ENCODE measurements at regions not wholly inside any gene's neighbourhood (a gene's known extent, or its start where the extent isn't known, plus 50 kb on each side); places are given as distances from the start of the nearest gene placed in this dataset.

DNA sequence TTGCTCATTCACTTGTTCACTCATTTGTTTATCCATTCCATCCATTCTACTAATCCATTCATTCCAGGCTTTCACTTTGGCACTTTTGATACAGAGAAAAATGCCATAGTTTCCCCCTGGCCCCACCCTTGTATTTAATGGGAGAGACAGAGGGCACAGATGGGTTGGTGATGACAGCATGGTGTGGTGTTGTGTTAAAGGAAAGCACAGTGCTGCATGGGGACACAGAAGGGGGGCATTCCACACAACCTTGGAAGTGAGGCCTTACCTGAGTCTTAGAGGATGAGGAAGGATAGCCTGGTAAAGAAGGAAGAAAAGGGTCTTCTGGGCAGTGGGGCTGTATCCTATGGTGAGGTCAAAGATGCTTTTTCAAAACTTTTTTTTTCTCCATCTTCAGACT, 248.5 kb upstream of the C11orf87 start:
- no peak for DNase-seq (ENCODE audit: low spot score)

DNA sequence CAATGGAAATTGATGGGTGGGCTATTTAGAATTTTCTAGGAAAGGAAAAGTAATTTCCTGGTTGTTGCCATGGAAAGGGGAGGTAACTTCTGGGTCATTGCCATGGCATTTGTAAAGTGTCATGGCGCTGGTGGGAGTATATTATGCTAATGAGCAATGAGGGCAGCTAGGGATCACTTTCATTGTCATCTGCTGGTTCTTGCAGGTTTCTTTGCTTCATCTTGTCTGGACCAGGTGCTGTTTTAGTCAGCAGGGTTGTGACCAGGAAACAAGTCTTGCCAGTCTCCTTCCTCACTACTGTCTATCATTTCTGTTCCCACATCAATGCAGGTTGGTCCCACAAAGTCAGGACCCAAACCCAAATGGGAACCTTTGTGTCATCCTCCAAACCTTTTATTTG, 237.6 kb upstream of the C11orf87 start:
- DNase-seq (ENCODE audit: low spot score): no peak

DNA sequence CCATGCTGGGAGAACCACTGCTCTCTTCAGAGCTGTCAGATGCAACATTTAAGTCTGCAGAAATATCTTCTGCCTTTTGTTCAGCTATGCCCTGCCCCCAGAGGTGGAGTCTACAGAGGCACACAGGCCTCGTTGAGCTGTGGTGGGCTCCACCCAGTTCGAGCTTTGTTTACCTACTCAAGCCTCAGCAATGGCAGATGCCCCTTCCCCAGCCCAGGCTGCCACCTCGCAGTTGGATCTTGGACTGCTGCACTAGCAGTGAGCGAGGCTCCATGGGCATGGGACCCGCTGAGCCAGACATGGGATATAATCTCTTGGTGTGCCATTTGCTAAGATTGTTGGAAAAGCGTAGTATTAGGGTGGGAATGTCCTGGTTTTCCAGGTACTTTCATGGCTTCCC, 229.1 kb upstream of the C11orf87 start:
- no peak for DNase-seq (ENCODE audit: low spot score)

DNA sequence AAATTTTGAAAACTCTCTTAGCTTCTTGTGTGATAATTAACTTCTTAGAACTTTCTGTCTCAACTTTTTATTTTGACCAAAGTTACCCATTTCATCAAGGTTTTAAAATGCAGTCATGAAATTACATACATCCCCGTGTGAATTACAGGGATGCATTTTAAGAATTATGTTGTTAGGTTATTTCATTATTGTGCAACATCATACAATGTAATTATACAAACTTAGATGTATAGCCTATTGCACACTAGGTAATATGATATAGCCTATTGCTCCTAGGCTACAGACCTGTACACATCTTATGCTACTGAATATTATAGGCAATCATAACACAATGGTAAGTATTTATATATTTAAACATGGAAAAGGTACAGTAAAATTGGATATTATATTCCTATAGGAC, 228.1 kb upstream of the C11orf87 start:
- no peak for DNase-seq (ENCODE audit: low spot score)

DNA sequence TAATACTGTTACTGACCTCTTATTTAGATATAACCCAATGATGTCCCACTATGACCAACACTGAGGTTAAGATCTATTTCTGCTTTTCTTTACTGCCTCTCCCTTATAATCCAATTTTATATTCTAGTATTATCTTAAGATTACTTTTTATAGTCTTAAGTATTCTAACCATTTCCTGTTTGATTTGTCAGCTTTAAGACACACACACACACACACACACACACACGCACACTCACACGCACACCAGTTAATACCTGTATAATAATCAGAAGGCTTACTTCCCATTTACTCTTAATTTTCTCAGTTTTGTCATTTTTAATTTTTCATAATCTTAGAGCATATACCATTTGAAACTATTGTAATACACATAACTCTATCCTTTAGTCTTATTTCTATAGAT, 226.0 kb upstream of the C11orf87 start:
- no peak for DNase-seq (ENCODE audit: low spot score)

DNA sequence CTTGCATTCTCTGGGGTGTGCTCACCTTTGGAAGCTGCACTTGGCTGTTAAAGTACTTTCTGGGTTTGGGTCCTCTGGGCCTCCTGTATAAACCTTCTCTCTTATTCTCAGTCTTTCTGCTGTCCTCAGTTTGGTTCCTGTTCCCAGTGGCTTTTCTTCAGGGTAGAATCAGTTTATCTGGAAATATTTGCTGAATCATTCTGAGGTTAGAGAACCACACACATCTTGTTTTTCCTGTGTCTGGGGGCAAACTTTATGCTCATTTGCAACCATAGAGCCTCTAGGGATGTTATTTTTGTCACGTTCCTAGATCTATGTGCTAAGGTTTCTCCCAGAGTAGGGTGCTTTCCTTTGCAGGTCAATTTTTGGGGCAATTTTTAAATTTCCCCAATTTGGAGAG, 224.3 kb upstream of the C11orf87 start:
- DNase-seq (ENCODE audit: low spot score): no peak

DNA sequence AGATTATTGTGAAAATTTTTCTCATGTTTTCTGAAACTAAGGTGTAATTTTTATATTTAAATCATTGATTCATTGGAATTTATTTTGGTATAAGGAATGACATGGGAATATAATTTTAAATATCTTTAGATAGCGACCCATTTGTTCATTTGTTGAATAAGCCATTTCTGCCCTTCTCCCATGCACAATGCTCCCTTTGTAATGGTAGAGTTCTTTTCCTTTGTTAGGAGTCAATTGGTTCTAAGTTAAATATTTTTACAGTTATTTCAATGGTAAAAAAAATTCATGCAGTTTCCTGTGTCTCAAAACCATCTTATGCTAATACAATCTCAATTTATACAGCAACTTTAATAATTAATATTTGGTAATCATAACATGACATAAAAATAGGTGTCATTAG, 218.8 kb upstream of the C11orf87 start:
- no peak for DNase-seq (ENCODE audit: low spot score)

DNA sequence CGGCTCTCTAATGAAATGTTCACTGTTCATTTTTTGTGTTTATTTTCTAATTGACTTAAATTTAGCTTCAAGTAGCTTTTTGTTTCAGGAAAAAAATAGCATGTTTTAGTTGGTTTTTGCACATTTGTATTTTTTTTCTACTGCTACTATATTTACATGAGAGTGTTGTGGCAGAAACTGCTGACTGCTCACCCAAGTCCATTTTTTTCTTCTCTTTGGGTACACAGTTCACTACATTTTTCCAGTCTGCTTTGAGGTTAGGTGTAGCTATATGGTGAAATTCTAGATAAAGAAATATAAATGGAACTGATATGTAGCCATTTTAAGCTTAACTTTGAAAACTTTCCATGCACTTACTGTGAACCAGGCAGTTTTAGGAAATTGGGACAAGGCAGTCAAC, 216.7 kb upstream of the C11orf87 start:
- no peak for DNase-seq (ENCODE audit: low spot score)

DNA sequence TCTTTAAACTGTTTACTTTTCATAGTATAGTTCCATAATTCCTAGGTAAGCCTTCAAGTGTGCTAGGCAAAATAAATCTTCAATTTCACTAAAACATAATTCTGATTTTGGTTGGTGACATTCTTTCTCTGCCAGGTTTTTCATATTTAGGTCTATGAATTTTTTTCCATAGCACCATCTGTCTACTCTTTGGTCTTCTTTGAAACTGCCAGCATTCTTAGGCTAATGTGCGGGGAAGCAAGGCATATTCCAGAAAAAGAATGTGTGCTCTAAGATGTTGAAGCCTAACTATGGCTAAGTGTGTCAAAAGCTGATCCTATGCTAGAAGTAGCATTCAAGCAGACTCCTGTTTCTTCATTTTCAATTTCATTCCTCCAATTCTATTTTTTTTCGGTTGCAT, 213.9 kb upstream of the C11orf87 start:
- DNase-seq (ENCODE audit: low spot score): no peak

DNA sequence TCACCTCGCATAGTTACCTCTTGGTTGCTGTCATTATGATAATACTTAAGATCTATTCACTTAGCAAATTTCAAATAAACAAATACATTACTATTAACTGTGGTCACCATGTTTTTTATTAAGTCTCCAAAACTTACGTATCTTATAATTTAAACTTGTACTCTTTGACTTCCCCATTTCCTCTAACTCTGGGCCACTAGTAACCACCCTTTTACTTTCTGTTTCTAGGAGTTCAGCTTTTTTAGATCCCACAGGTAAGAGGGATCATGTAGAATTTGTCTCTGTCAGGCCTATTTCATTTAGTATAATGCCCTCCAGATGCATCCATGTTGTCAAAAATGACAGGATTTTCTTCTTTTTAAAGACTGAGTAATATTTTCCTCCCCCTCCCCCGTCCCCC, 212.4 kb upstream of the C11orf87 start:
- DNase-seq (ENCODE audit: low spot score): no peak

DNA sequence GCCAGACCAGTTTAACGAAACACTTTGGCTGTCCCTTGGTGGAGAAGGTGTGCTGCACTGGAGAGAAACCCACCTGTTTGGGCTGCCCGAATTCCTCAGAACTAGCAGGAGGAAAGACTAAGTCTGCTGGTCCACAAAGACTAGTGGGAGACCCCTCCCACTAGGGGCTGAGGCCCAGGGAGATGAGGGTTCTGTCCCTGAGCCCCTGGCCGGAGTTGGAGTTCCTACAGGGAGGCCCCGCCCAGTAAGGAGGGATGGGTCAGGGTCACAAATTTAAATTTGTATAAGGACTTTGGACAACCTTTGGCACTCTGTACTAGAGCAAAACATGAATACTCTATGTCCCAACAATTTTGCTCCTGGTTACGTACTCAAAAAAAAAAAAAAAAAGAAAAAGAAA, 200.8 kb upstream of the C11orf87 start:
- no peak for DNase-seq (ENCODE audit: low spot score)

DNA sequence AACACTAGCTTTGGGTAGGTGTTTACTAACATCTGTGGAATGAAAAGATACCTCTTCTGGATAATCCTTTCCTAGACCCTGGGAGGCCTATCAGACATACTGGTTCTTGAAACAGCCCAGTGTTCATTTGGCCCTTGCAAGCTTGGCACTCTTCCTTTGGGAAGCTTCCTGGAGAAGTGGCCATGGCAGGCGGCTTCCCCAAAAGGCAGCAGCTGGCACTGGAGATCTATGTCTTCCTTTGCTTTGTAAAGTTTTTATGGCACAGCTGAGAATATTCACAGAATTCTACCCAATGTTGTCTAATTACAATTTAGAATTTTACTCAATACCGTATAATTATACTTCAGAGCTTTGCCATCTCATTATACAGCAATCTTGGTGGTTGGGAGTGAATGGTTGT, 199.2 kb upstream of the C11orf87 start:
- DNase-seq (ENCODE audit: low spot score): no peak

DNA sequence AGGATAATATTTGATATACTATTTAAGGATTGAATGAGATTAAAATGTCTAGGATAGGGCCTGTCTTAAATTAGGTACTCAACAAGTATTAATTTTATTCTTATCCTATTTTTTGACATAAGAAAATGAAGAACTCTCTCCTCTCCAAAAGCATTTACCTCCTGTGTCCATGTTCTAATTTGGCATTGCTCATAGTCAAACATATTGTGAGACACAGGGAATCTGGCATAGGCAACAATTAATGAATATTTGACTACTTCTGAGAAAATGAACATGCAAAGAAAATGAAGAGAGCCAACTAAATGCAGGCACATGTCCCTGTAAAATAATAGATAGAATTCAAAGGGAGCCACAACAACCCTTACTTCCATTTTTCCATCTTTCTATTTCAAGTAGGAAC, 198.5 kb upstream of the C11orf87 start:
- no peak for DNase-seq (ENCODE audit: low spot score)

DNA sequence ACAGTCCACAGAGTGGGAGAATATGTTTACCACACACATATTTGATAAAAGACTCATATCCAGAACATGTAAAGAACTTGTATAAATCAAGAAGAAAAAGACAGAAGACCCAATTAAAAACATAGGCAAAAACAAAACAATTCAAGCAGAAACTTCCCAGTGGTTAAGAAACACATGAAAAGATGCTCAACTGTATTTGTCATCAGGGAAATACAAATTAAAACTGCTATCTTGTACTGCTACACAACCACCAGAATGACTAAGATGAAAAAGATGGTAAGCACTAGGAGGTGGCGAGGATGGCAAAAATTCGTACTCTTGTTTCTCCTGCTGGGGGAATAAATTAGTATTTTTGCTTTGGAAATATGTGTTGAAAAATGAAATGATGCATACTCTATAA, 192.3 kb upstream of the C11orf87 start:
- no peak for DNase-seq (ENCODE audit: low spot score)

DNA sequence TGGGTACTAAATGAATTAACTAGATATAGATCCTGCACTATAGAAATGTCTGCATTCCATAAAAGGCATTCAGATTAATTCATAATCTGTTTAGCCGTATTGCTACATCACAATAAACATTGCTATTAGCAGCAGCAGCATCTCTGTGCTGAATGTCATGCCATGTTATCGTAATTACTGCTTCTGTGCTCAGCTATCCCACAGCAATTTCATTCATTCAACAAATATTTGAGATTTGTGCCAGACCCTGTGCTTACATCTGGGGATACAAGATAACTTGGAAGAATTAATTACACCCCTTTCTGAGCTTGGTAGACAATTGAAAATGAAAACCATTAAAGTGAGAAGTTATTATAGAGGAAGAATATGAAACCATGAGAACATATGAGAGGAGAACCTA, 185.8 kb upstream of the C11orf87 start:
- DNase-seq (ENCODE audit: low spot score): no peak

DNA sequence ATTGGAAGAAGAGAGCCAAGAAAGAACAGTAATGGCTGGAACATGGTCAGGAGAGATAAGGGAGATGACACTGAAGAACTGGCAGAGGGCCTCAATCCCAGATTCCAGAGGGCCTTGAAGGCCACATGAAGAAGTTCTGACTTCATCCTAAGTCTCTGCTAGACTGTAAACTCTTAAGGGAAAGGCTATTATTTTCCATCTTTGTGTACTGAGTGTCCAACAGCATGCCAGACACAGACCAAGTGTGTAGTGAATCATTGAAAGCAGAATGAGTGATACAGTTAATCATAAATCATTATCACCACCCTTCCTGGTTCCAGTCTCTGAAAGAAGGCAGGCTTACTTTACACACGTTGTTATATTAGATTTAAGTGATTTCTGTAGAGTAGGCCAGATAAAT, 185.3 kb upstream of the C11orf87 start:
- no peak for DNase-seq (ENCODE audit: low spot score)

DNA sequence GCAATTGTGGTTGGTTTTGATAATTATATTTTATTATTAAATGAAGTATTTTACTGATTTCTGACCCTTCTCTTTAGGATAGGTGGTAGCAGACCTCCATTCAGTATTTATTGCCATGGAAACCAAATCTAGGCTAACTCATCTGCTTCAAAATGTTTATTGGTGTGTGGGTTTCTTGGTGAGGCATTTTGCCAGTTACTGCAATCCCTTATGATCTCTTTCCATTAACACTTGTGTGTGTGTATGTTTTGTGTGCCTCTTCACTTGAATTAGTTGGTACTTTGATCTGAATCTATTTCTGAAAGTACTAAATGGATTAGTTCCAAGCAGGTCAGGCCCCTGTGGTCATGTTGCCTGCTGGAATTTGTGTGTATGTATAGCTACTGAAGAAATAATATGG, 184.4 kb upstream of the C11orf87 start:
- DNase-seq (ENCODE audit: low spot score): no peak

DNA sequence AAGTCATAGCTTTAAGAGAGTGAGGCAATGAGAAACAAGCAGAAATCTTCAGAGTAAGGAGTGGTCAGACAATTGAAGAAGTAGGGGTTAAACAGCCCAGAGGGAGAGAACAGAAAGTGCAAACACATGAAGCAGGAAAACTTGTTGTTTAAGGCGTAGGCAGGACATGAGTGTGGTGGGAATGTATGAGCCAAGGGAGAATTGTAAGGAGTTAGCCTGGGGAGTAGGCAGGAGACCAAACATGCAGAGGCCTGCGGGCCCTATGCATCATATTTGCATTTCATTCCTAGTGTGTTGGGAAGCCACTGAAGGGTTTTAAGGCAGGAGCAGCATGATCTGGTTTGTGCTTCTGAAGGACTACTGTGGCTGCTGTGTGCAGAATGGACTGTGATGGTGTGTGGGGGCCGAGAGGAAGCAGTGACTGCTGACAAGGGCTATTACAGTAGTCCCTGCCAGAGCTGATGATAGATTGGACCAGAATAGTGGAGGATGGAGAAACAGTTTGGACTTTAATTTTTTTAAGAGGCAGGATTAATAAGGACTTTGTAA, 179.9 kb upstream of the C11orf87 start:
- no peak for DNase-seq (ENCODE audit: low spot score)

DNA sequence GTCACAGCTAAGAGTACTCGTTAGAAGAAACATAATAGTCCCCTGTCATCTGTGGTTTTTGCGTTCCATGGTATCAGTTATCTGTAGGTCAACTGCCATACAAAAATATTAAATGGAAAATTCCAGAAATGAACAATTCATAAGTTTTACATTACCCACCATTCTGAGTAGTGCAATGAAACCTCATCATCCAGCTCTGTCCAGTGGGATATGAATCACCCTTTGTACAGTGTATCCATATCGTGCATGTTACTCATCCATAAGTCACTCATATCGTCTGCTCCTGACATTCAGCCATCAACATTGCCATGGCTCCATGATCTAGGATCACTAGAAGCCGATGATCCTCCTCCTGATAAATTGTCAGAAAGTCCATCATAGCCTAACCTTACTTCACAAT, 174.9 kb upstream of the C11orf87 start:
- DNase-seq (ENCODE audit: low spot score): no peak

DNA sequence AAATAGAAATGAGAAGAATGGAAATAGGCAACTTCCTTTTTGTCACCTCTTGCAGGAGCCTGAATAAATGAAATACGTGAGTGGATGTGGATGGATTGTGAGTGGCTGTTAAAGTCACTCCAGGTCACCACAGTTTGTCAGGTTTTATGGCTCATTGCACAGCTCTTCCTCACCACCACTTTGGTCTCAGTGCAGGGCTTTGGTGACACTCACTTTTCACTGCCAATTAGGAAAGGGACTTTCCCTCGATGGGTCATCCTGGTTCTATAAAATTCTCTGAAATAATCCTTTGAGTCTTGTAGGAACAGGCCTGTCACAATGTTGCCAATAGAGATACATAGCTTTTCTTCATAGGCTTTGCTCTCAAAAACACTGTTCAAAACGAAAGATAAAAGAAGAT, 172.4 kb upstream of the C11orf87 start:
- no peak for DNase-seq (ENCODE audit: low spot score)

DNA sequence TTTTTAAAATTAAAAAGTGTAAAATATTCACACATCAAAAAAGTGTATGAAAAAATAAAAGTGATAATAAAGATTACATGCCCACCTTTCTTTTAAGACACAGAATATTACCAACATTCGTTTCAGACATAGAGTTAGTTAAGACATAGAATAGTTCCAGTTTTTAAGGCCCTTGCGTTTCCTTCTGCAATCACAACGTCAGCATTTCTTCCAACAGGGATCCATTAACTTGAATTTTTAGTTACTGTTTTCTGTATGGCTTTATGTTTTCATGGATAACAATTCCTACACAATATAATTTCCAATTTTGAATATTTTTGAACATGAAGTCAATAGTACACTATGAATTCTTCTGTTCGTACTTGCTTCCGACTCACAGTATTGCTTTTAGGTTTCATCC, 170.8 kb upstream of the C11orf87 start:
- DNase-seq (ENCODE audit: low spot score): no peak

DNA sequence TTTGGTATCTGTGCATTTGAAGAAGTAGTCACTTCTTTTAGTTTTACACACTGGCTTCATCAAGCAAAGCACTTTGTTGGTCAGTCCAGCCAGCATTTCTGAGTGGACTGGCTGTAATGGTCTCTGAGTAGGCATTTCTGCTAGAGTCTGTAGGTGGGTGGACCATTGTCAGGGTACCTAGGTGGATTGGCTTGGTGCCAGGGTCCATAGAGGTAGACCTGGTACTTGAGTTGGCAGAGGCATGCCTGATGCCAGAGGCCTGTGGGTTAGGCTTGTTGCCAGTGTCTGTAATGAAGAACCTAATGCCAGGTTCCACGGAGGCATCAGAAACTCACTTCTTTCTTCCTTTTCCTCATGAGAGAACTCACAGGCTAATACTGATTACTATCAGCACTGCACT, 157.9 kb upstream of the C11orf87 start:
- DNase-seq (ENCODE audit: low spot score): no peak

DNA sequence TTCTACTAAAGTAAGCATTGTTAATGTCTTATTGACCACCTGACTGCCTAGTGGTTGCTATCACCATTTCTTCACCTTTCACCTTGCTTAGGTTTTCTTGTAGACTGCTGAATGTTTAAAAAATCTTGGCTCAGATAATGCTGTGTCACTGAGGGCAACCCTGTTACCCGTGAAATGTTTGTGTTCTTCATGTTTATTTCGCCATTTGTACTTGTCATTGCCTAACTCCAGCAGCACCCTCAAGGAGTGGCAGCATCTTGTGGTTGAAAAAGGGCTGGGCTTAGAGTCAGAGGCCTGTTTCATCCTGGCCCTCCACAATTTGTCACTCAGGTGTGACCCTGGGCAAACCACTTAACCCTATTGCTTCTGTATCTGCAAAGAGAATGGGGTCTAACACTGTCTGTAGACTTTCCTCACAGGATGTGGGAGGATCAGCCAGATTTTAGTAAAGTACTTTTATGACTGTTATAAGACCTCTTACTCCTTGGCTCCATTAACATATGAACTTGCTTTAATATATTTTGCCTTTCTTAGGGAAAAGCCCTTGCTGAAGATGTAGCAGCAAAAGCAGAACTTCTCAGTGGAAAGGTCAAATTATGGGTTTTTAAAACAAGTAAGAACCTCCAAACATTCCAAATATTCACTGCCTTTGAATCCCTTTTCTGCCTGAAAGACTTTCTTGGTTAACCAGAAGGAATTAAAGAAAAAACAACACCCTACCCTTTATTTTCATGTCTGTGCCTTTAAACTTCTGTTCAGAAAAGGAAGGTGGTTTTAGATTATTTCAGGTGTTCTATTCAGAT, 154.5 kb upstream of the C11orf87 start:
- no peak for DNase-seq (ENCODE audit: low spot score)

DNA sequence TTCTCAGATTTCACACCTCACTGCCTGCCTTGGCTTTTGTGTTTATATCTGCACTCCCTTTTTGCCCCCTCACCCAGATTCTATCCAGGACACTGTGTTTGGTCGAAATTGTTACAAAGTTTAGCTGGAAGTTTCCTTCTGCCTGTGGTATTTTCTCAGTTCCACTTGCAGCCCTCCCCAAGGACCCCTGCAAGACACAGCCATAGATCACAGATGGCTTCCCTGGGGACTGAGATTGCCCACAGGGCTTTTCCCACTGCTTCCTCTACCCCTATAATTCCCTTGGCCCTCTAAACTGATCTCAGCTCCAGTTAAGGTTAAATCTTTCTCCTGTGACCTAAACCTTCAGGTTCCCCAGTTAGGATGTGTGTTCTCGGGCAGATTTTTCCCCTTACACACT, 146.1 kb upstream of the C11orf87 start:
- DNase-seq (ENCODE audit: low spot score): no peak

Measured in putamen (tissue), 1 donor.